ENCODE measurements at regions not wholly inside any gene's neighbourhood (a gene's known extent, or its start where the extent isn't known, plus 50 kb on each side); places are given as distances from the start of the nearest gene placed in this dataset.

GRCh38 chr16:8204096-8204495, 386.2 kb downstream of the TMEM114 start:
- TF ChIP-seq CTCF (IDR thresholded peaks at IDR 0.05) (no peak), EZH2 (IDR thresholded peaks at IDR 0.05; ENCODE audit: borderline replicate concordance, insufficient read depth, low read depth, low read length, poor library complexity, severe bottlenecking) (no peak)
